ENCODE measurements at regions not wholly inside any gene's neighbourhood (a gene's known extent, or its start where the extent isn't known, plus 50 kb on each side); places are given as distances from the start of the nearest gene placed in this dataset.
"Not testable (repeated sequence)": the region's sequence is repeated elsewhere in the genome, so short reads cannot be mapped to it uniquely, and the experiment has no call there.

GRCh38 chr2:111367871-111368270 is 247.2 kb downstream of the BCL2L11 start:
- not testable (repeated sequence) for TF ChIP-seq EP300 (IDR thresholded peaks at IDR 0.05)
- TF ChIP-seq, protein P1, sequence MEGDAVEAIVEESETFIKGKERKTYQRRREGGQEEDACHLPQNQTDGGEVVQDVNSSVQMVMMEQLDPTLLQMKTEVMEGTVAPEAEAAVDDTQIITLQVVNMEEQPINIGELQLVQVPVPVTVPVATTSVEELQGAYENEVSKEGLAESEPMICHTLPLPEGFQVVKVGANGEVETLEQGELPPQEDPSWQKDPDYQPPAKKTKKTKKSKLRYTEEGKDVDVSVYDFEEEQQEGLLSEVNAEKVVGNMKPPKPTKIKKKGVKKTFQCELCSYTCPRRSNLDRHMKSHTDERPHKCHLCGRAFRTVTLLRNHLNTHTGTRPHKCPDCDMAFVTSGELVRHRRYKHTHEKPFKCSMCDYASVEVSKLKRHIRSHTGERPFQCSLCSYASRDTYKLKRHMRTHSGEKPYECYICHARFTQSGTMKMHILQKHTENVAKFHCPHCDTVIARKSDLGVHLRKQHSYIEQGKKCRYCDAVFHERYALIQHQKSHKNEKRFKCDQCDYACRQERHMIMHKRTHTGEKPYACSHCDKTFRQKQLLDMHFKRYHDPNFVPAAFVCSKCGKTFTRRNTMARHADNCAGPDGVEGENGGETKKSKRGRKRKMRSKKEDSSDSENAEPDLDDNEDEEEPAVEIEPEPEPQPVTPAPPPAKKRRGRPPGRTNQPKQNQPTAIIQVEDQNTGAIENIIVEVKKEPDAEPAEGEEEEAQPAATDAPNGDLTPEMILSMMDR (IDR thresholded peaks at IDR 0.05), result not testable (repeated sequence)

Data from stomach (tissue), 4 donors.